GM19035 (cell line): ENCODE measurements at regions not wholly inside any gene's neighbourhood (a gene's known extent, or its start where the extent isn't known, plus 50 kb on each side); places are given as distances from the start of the nearest gene placed in this dataset.
A peak's percentile ranks its signal among the peaks of the same experiment; 100 is the strongest.

ENCODE experiments used
- ATAC-seq: cut with Tn5 transposase; IDR thresholded peaks from one replicate; pipeline ENCODE4 v1.9.1; 2021; ENCODE audit not compliant: unreplicated experiment

DNA sequence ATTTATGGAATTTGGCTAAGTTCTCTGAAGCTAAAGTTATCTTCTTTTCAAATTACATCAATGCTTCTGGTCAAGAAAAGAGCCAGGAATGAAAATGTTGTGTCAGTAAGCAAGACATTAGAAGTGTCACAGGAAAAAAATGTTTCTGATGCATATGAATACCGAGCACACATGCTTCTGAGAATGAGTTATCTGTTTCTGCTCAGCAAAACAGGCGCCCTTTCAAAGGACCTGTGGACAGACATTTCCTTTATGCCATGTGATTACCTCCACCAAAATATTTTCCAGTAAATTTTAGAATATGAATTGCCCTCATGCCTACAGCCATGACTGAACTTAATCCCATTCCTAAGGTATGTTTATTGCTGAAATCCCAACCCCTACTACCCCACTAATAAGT, 55.4 kb upstream of the RNF180 start:
- no peak for ATAC-seq

DNA sequence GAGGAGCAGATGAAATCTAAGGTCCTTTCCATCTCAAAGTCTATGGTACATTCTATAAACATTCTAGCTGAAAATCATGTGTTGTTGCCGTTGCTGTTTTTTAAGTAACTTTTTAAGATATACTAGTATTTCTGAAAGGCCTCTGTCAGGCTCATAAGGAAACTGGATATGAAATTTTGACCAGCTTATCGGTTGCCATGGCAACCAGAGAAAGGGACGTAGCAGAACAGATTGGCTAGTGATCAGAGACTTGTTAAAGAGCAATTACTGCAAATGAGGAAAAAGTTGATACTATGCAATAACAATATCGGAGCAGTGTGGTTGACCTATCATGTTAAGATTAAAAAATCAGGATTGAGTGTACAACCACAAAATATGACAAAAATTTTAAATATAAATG, 57.0 kb upstream of the RNF180 start:
- no peak for ATAC-seq

DNA sequence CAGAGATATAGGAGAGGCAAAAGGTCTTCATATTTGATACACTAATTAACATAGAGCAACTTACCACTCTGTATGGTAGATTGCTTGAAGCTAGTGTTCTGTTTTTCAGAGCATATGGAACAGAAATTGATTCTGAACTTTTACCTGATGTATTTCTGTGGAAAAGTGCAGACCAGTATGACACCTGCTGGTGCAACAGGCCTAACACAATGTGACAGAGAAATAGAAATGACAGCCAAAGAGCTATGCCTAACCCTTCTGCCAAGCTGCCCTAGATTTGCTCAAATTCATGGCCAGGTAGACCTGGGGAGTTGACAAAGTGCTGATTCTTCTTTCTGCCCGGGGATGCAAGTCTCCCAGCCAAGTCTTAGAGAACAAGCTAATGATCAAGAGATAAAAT, 65.4 kb upstream of the RNF180 start:
- no peak for ATAC-seq

DNA sequence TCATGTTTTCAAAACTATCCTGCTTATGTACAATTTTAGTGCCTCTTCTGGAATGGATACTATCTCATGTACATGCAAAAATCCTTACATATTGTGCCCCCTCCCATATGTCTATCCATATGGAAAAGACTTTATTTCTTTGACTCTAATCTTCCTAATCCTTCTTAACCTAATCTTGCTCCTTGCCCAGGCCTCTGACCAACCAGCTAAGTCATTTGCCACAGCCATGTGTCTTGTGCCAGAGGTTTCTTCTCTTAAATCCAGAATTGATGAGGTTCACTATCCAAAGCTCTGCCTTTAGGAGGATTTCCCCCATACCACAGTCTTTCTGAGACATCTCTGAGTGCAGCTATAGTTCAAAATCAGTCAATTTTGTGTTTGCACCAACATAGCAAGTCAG, 68.9 kb upstream of the RNF180 start:
- no peak for ATAC-seq

DNA sequence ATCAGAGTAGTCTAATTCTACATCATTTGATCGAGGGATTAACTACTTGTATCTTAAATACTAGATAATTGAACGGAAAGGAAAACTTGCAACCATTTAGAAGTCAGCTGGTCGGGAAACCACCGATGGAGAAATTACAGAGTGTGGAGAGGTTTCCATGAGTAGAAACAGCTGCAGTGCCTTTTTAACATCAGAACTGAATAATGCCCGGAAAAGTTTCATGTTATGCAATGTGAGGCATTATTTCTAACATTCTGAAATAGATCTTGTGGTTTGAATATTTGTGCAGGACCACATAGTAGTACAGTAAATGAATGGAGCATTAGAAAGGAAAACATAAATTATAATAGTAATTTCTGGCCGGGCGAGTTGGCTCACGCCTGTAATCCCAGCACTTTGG, 88.1 kb upstream of the RNF180 start:
- no peak for ATAC-seq

DNA sequence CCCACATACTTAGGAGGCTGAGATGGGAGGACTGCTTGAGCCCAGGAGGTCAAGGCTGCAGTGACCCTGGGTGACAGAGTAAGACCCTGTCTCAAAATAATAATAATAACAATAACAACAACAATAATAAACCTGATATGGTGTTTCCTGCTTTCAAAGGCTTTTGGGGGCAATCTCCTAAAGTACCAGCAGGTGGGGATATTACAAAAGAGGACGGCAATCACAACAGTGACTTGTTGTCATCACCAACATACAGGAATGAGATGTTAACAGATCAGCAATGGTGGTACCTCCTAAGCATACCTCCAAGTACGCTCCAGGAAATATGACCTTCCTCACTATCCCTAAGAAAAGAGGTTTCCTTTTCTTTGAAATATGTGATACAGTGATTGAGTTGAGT, 91.1 kb upstream of the RNF180 start:
- peak; percentile 87 for ATAC-seq

DNA sequence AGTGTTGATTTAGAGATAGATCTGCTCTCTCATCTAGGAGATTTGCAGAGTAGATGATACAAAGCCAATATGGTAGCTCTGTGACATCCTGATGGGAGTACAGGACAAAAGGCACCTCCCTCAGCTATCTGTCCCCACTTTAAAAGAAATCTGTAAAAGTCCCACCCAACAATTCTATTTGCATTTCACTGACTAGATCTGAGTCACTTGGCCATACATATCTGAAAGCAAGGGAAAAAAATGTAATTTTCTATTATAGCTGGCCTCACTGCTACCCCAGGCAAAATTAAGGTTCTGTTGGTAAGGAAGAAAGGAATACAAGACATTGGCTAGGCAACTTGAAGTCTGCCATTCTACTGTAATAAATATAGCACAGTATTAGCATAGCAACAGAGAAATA, 96.2 kb upstream of the RNF180 start:
- no peak for ATAC-seq

DNA sequence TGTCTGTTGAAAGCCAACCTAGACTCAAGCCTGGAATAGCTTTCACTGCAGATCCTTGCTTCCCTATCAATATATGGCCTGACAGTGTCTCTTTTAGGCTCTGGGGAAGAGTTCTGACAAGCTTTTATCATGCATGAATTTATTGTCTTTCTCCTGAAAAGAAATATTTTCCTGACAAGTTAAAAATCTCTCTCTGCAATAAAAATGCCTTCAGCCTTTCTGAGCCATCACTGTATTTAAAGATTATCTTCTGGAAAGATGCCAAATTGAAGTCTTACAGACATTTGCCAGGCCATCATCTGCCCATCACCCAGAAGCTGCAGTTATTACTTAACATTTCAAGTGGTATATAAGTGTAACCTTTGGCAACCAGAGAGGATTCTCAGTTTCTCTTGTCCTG, 88.1 kb upstream of the HTR1A start:
- ATAC-seq: no peak

DNA sequence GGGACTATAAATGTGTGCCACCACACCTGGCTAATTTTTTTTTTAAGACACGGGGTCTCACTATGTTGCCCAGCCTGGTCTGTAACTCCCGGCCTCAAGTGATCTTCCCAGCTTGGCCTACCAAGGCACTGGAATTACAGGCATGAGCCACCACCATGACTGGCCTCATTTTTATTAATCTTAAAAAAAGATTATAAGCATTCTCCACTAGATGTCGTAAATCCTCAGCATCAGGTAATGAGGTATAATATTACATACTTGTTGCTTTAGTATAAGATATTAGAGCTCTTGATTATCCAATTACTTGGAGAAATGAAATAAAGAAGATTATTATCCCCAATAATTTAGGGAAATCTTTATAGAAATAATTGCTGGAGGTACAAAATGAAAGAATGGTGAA, 78.2 kb upstream of the HTR1A start:
- ATAC-seq: no peak

DNA sequence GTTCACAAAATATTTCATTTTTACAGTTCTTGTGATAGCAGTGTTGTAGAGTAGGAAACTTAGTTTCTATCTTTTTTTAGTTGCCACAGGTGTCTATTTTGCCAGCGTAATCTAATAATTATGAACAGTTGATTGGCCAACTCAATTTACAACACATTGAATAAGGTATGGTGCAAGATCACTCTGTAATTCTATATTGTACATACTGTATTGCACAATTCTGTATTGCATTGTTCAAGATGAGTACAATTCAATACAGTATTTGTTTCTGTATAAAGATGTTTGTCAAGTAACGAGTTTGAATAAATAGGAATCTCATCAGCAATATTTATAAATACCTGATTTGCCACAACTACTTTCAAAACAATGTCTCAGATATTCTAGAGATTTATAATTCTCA, 64.2 kb upstream of the HTR1A start:
- ATAC-seq: no peak

DNA sequence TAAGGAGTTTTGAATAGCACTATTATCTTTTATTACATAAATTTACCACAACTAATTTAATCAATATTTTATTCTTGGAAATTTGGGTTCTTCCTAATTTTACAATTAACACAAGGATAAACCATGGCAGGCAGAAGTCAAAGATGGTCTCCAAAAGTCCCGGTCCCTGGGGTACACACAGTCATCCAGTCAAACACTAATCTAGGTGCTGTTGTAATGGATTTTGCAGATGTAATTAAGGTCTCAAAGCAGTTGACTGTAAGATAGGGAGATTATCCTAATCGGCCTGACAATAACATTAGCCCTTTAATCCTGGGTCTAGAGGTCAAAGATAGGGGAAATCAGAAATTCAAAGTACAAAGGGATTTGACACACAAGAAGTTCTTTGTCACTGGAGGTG, 57.5 kb upstream of the HTR1A start:
- no peak for ATAC-seq

DNA sequence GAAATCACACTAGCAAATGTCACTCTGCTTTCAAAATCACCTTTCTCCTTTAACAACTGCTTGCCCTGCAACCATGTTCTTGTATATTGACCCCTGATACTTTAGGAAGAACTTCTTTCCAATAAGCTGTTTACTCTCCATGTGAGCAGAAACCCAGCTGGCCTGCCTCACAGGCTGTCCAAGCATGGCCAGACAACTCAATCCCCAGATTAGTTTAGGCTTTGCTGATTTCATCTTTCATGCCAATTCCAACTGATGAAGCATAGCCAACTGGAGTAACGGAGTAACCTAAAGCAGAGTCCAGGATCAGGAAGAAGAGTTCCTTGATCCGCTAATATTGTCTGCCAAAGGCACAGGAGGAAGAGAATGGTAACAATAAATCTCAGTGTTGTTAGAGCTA, 56.7 kb upstream of the HTR1A start:
- no peak for ATAC-seq

DNA sequence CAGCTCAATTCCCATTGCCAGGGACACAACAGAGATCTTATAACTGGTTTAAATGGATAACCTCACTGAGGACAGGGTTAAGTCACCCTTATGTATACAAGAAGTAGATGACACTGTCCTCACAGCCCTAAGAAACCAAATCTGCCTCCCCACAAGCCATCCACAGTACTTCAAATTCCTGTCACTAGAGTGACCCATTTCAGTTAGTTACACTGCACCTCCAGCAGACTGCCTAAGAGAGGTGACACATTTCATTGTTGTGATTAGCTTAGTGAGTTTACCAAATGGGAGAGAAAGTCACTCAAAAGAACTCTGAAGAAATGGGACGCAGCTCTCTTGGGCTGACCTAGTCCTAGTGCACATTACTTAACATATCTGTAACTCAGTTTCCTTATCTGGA, 53.6 kb upstream of the HTR1A start:
- no peak for ATAC-seq
